Mucosa of rectum (tissue), 2 donors: ENCODE measurements at regions not wholly inside any gene's neighbourhood (a gene's known extent, or its start where the extent isn't known, plus 50 kb on each side); places are given as distances from the start of the nearest gene placed in this dataset.

ENCODE experiments used
- H3K27ac ChIP-seq, 2 donors: one replicate each; pipeline ENCODE4 v1.7.0; 2013; ENCODE audit warnings: inconsistent platforms in 2 of 2, low read depth in 2 of 2, low read length in 2 of 2
- H3K27me3 ChIP-seq, 2 donors: one replicate each; pipeline ENCODE4 v1.7.0; 2013; ENCODE audit warnings: low read length in 2 of 2; ENCODE audit not compliant: control insufficient read depth in 2 of 2, insufficient read depth in 2 of 2
- H3K36me3 ChIP-seq, 2 donors: one replicate each; pipeline ENCODE4 v1.7.0; 2013; ENCODE audit warnings: low read length in 2 of 2; ENCODE audit not compliant: control insufficient read depth in 2 of 2, insufficient read depth in 2 of 2
- H3K4me1 ChIP-seq, 2 donors: one replicate each; pipeline ENCODE4 v1.7.0; 2013; ENCODE audit warnings: low read length in 2 of 2, mild to moderate bottlenecking in 1 of 2; ENCODE audit not compliant: control insufficient read depth in 2 of 2, insufficient read depth in 2 of 2
- H3K4me3 ChIP-seq, 2 donors: one replicate each; pipeline ENCODE4 v1.7.0; 2013; ENCODE audit warnings: low read length in 2 of 2
- H3K9ac ChIP-seq, 2 donors: one replicate each; pipeline ENCODE4 v1.7.0; 2013; ENCODE audit warnings: low read length in 2 of 2, low read depth in 1 of 2, mild to moderate bottlenecking in 1 of 2
- H3K9me3 ChIP-seq, 2 donors: one replicate each; pipeline ENCODE4 v1.7.0; 2013; ENCODE audit warnings: low read length in 2 of 2; ENCODE audit not compliant: control insufficient read depth in 2 of 2
- donor health status: healthy.
- donor health status: Normal muscosa, but diverticular disease.

DNA sequence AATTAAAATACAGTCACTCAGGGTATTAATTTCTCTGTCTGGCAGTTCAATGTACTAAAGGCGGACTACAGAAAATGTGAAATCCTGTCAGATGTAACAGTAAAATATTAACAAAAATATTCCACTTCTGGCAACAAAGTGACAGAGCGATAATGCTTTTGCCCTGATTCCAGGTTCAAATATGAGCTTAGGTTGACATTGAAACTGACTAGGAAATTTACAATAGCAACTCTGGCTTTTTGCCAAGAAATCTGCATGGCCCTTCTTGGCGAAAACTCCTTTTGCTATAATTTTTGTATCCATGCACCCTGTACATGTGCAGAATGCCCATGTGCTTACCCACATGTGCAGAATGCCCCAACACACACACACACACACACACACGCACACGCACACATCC, 552.2 kb downstream of the MDFIC start:
- Histone ChIP-seq H3K27me3 (peaks cover 2 to 4% of the 10 kb centered on the region in 2 donors), H3K9me3 (no peaks in the 10 kb centered on the region)

DNA sequence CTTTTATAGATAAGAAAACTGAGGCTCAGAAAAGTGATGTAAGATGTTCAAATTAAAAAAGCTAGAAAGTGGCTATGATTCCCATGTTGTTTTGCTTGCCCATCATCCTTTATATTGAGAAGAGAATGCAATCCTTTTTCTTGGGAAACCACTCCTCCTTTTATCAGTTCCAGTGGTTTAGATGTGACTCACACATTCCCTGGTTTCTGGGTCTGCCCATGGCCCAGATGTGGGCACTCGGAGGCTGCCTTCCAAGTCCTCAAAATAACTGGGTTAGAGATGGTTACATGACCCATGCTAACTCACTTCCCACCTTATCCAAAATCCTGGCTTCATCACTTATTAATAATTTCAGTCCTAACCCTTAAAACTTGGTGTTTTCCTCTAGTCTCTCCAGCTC, 550.0 kb downstream of the MDFIC start:
- H3K36me3 ChIP-seq = no peaks in the 10 kb centered on the region
- no peak overlapping the region for H3K9ac ChIP-seq
- peaks cover 0 to 4% of the 10 kb centered on the region in 2 donors for H3K27me3 ChIP-seq
- H3K27ac ChIP-seq = no peak overlapping the region
- H3K9me3 ChIP-seq = no peaks in the 10 kb centered on the region
- peaks cover 0 to 3% of the 10 kb centered on the region in 2 donors for H3K4me1 ChIP-seq
- no peak overlapping the region for H3K4me3 ChIP-seq

More for the DNA sequence above, 552.2 kb downstream of the MDFIC start:
- H3K36me3 ChIP-seq = no peaks in the 10 kb centered on the region
- peaks cover 0 to 3% of the 10 kb centered on the region in 2 donors for H3K4me1 ChIP-seq
- H3K9ac ChIP-seq = no peak overlapping the region
- no peak overlapping the region for H3K4me3 ChIP-seq
- no peak overlapping the region for H3K27ac ChIP-seq

DNA sequence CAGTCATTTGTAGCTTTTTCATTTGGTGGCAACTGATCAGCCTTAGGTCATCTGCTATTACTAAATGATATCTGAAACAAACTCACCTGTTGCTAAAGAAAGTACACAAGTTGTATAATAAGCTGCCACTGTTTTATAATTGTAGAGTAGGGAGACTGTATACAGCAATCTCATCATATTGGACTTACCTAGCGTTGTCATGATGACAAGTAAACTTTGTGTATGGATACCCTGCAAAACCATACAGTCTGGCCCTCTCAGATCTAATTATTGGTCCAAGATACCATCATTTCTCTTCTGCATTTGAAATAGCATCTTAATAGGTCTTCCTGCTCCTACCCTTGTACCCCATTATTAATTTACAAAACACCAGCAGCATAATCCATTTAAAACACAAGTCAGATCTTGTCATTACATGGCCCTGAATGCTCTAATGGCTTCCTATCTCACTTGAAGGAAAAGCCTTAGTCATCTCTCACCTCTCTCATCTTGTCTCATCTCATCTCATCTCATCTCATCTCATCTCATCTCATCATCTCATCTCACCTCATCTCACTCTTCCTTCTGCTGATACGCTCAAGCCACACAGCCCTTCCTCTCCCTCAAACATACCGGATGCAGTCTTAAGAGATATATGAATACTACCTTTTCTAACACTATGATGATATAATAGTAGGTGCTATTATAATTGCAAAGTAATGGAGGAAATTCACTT, 540.6 kb downstream of the MDFIC start:
- H3K36me3 ChIP-seq = no peaks in the 10 kb centered on the region
- H3K27me3 ChIP-seq = no peaks in the 10 kb centered on the region
- H3K4me1 ChIP-seq = no peaks in the 10 kb centered on the region
- H3K4me3 ChIP-seq = no peak overlapping the region
- no peaks in the 10 kb centered on the region for H3K9me3 ChIP-seq
- H3K9ac ChIP-seq = no peak overlapping the region
- H3K27ac ChIP-seq = no peak overlapping the region

DNA sequence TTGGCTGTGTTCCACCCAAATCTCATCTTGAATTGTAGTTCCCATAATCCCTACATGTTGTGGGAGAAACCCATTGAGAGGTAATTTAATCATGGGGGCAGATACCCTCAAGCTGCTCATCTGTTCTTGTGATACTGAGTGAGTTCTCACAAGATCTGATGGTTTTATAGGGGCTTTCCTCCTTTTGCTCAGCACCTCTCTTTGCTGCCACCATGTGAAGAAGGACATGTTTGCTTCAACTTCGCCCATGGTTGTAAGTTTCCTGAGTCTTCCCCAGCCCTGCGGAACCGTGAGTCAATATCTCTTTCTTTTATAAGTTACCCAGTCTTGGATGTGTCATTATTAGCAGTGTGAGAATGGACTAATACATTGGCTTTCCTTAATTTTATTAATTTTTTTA, 527.8 kb downstream of the MDFIC start:
- no peaks in the 10 kb centered on the region for H3K27me3 ChIP-seq
- no peak overlapping the region for H3K27ac ChIP-seq
- no peaks in the 10 kb centered on the region for H3K9me3 ChIP-seq
- no peak overlapping the region for H3K9ac ChIP-seq
- H3K4me1 ChIP-seq = no peaks in the 10 kb centered on the region
- H3K4me3 ChIP-seq = no peak overlapping the region
- H3K36me3 ChIP-seq = no peaks in the 10 kb centered on the region

DNA sequence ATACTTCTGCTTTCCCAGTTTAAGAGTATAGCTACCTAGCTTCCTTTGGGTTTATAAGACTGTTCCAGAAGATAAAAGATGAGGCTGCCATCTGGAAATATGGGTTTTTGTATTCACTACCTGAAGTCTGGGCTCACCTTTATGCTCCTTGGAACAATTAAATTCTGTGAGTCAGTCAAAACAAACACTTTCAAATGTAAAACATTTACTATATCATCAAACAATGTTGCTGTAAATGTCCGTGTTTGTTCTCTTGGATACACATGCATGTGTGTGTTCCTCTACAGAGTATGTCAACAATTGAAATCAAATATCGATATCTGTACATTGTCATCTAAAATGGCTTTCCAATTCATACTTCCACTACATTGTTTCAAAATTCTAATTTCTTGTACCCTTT, 525.6 kb downstream of the MDFIC start:
- no peaks in the 10 kb centered on the region for H3K9me3 ChIP-seq
- no peak overlapping the region for H3K4me3 ChIP-seq
- H3K27me3 ChIP-seq = no peaks in the 10 kb centered on the region
- H3K4me1 ChIP-seq = no peaks in the 10 kb centered on the region
- H3K27ac ChIP-seq = no peak overlapping the region
- H3K9ac ChIP-seq = no peak overlapping the region
- no peaks in the 10 kb centered on the region for H3K36me3 ChIP-seq

DNA sequence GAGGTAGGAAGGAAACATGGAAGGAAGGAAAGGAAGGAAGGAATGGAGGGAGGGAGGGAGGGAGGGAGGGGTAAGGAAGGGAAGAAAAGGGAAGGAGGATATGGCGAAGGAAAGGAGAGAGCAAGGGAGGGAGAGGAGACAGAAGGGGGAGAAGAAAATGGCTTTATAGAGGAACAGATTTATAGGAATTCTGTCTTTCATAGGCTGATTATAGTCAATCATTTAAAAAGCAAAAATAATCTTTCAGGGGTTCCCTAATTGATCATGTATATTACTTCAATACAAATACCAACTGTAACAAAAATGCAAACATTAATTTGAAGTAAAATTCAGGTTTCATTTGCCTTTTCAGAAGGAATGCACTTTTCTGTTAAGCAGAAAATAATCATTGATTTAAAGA, 519.1 kb downstream of the MDFIC start:
- H3K36me3 ChIP-seq = no peaks in the 10 kb centered on the region
- no peak overlapping the region for H3K27ac ChIP-seq
- H3K27me3 ChIP-seq = no peaks in the 10 kb centered on the region
- no peaks in the 10 kb centered on the region for H3K4me1 ChIP-seq
- no peak overlapping the region for H3K4me3 ChIP-seq
- H3K9me3 ChIP-seq = no peaks in the 10 kb centered on the region
- H3K9ac ChIP-seq = no peak overlapping the region

DNA sequence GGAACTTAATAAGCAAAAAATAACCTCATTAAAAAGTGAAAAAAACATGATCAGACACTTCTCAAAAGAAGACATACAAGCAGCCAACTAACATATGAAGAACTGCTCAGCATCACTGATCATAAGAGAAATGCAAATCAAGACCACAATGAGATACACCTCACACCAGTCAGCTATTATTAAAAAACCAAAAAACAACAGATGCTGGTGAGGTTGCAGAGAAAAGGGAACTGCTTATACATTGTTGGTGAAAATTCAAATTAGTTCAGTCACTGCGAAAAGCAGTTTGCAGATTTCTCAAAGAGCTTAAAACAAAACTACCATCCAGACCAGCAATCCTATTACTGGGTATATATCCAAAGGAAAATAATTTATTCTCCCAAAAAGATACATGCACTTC, 513.3 kb downstream of the MDFIC start:
- Histone ChIP-seq H3K4me1 (no peaks in the 10 kb centered on the region), H3K36me3 (no peaks in the 10 kb centered on the region)

DNA sequence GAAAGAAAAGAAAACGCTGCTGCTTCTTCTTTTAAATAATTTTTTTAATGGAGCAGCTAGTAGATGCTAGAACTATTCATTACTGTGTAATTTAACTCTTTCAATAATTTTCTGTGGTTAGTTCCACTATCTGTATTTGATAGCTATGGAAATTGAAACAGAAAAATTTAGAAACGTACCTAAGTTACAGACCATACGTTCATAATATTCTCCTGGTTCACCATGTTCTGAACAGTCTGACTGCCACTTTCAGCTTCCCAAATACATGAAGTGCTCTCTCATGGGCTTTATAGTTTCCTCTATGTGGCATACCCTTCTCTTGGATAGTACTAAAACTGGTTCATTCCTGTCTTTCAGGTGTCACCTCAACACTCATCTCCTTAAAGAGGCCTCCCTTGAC, 508.0 kb downstream of the MDFIC start:
- no peaks in the 10 kb centered on the region for H3K4me1 ChIP-seq
- H3K9me3 ChIP-seq = no peaks in the 10 kb centered on the region
- H3K27me3 ChIP-seq = no peaks in the 10 kb centered on the region
- no peak overlapping the region for H3K9ac ChIP-seq
- H3K36me3 ChIP-seq = no peaks in the 10 kb centered on the region
- H3K4me3 ChIP-seq = no peak overlapping the region
- H3K27ac ChIP-seq = no peak overlapping the region

More for the DNA sequence above, 513.3 kb downstream of the MDFIC start:
- Histone ChIP-seq H3K9me3 (no peaks in the 10 kb centered on the region), H3K9ac (no peak overlapping the region), H3K27me3 (no peaks in the 10 kb centered on the region), H3K4me3 (no peak overlapping the region), H3K27ac (no peak overlapping the region)

DNA sequence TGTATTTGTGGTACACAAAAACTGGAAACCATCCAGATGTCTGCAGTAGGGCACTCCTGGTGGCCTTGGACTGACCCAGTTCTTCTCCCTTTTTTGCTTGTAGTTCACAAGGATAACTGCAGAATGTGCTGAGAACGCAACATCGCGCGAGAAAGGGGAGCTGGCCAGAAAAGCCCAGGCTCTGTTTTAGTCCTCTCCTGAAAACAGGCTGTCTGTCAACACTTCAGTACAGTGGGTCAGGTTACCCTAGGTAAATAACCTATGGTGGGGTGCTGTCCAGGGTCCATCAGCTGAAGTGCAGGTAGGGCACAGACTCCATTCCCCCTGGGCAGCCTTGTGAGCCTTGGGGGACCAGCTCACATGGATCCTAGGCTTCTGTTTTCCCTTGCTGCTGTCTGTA, 495.8 kb downstream of the MDFIC start:
- no peaks in the 10 kb centered on the region for H3K27me3 ChIP-seq
- no peak overlapping the region for H3K4me3 ChIP-seq
- no peaks in the 10 kb centered on the region for H3K4me1 ChIP-seq
- no peaks in the 10 kb centered on the region for H3K36me3 ChIP-seq
- H3K9ac ChIP-seq = no peak overlapping the region
- no peaks in the 10 kb centered on the region for H3K9me3 ChIP-seq
- H3K27ac ChIP-seq = no peak overlapping the region

DNA sequence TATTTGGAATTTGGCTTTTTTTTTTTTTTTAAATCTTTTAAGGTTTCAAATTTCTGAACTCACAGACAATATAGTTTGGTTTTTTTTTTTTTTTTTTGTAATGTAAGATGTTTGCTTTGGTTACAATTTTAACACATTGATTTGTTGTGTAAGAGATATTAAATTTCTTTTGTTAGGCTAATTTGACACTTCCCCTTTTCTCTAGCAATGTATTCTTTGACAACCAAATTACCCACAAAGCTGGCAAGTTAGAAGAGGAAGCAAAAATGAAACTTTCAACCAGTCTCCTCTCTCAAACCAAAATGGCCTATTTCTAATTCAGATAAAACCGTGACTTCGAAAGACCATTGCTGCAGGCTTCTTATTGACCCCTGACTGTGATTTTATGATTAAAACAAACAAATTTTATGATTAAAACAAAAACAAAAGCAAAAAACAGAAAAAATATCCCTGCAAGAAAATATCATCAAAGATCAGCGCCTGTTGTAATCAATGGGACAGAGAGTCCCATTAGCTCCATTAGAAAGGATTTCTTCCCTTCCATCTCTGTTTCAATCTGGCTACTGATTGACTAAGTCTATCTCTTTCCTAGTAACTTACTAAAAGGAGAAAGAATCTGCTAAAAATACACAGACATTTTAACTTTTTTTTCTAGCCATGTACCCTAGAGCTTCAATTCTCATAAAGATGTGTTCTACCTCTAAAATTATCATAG, 489.2 kb downstream of the MDFIC start:
- H3K9ac ChIP-seq = no peak overlapping the region
- no peaks in the 10 kb centered on the region for H3K27me3 ChIP-seq
- no peaks in the 10 kb centered on the region for H3K9me3 ChIP-seq
- H3K4me3 ChIP-seq = no peak overlapping the region
- H3K4me1 ChIP-seq = no peaks in the 10 kb centered on the region
- H3K36me3 ChIP-seq = no peaks in the 10 kb centered on the region
- H3K27ac ChIP-seq = no peak overlapping the region
